Progenitor cell of endocrine pancreas (in vitro differentiated cells): ENCODE measurements at regions not wholly inside any gene's neighbourhood (a gene's known extent, or its start where the extent isn't known, plus 50 kb on each side); places are given as distances from the start of the nearest gene placed in this dataset.

Experiments used
- DNase-seq: peaks from one replicate; pipeline ENCODE4 v3.0.0; 2021; ENCODE audit warnings: low spot score; ENCODE audit not compliant: unreplicated experiment
- H3K27ac Mint-ChIP-seq: 2 replicates; pipeline ENCODE4 v1.8.0; 2021; ENCODE audit warnings: mild to moderate bottlenecking, moderate library complexity, mixed read lengths
- H3K27me3 Mint-ChIP-seq: 2 replicates; pipeline ENCODE4 v1.8.0; 2021; ENCODE audit warnings: mixed read lengths
- H3K36me3 Mint-ChIP-seq: 2 replicates; pipeline ENCODE4 v1.8.0; 2022; ENCODE audit warnings: mixed read lengths; ENCODE audit not compliant: insufficient read depth
- H3K4me1 Mint-ChIP-seq: 2 replicates; pipeline ENCODE4 v1.8.0; 2021; ENCODE audit warnings: low read depth, mixed read lengths
- H3K4me3 Mint-ChIP-seq: 2 replicates; pipeline ENCODE4 v1.8.0; 2021; ENCODE audit warnings: low read depth, mild to moderate bottlenecking, moderate library complexity, mixed read lengths
- H3K9me3 Mint-ChIP-seq: 2 replicates; pipeline ENCODE4 v1.8.0; 2021; ENCODE audit warnings: low read depth, mixed read lengths
- TF ChIP-seq, protein P1 (sequence below): fragments of 200-600 bp; sonication (generic); IDR thresholded peaks from one replicate; pipeline ENCODE4 v1.5.0; 2021; ENCODE audit warnings: antibody characterized with exemption, mild to moderate bottlenecking; ENCODE audit not compliant: unreplicated experiment

- H3K27me3 Mint-ChIP-seq, result peaks cover 4% of the 10 kb centered on the region
- TF ChIP-seq, protein P1, sequence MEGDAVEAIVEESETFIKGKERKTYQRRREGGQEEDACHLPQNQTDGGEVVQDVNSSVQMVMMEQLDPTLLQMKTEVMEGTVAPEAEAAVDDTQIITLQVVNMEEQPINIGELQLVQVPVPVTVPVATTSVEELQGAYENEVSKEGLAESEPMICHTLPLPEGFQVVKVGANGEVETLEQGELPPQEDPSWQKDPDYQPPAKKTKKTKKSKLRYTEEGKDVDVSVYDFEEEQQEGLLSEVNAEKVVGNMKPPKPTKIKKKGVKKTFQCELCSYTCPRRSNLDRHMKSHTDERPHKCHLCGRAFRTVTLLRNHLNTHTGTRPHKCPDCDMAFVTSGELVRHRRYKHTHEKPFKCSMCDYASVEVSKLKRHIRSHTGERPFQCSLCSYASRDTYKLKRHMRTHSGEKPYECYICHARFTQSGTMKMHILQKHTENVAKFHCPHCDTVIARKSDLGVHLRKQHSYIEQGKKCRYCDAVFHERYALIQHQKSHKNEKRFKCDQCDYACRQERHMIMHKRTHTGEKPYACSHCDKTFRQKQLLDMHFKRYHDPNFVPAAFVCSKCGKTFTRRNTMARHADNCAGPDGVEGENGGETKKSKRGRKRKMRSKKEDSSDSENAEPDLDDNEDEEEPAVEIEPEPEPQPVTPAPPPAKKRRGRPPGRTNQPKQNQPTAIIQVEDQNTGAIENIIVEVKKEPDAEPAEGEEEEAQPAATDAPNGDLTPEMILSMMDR, result no peak
- H3K4me1 Mint-ChIP-seq, result no peaks in the 10 kb centered on the region
- no peaks in the 10 kb centered on the region for H3K9me3 Mint-ChIP-seq
- no peak overlapping the region for H3K4me3 Mint-ChIP-seq
- no peaks in the 10 kb centered on the region for H3K36me3 Mint-ChIP-seq
- no peak overlapping the region for H3K27ac Mint-ChIP-seq
- no peak for DNase-seq
These were observed 190.6 kb downstream of the HIBADH start for GRCh38 chr7:27472043-27472442.
